HG03354 (cell line): ENCODE measurements at regions not wholly inside any gene's neighbourhood (a gene's known extent, or its start where the extent isn't known, plus 50 kb on each side); places are given as distances from the start of the nearest gene placed in this dataset.
"Not testable (repeated sequence)": the region's sequence is repeated elsewhere in the genome, so short reads cannot be mapped to it uniquely, and the experiment has no call there.

Experiments used
- ATAC-seq: cut with Tn5 transposase; IDR thresholded peaks from one replicate; pipeline ENCODE4 v1.9.1; 2021; ENCODE audit warnings: mild to moderate bottlenecking; ENCODE audit not compliant: unreplicated experiment, poor library complexity, severe bottlenecking

DNA sequence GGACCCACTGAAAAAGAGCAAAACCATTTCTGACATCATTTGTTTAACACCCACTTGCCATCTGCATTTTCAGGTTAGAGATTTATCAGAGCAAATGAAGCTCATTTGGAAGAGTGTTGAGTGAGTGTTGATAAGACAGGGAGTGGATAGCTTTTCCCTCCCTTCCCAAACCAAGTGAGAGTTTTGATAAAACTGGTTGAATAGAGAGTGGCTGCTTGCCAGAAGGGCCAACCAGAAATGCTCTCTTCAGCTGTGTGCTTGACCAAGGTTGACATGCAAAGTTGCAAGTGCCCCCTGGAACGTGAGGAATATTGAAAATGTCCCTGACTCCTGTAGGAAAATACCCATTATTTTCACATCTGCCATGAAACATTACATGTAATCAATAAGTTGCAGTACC, 1487.0 kb upstream of the FLRT2 start:
- no peak for ATAC-seq

DNA sequence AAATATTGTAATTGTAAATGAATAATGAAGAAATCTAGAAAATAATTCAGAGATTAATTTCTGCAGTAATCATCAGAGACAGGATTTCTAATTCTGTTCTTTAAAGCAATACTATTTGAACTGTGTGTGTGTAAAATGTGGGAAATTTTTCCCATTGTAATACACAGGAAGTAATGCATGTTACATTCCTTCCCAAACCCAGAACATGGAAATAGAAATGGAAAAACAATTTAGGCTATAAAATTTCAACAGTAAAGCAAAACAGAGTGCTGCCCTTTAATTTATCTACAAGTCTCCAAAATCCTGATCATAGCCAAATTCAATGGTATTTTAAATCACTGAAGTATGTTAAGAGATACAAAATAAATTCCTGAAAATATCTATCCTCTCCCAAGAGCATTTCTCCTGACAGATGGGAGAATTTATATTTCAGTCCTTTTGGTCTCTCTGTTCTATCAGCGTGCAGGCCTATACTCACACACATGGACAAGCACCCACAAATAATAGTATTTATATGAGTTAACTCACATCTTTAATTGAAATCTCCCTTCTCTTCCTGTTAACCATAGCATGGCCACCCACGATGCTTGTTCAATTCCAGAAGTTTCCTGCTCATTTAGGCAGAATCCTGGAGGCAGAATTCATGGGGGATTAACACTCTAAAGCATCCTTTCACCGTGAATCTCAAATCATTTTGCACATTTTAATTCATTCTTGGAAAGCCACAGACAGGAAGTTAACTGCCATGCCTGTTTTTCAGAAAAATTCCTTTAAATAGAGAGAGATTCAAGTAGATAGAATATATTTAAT, 1465.4 kb upstream of the FLRT2 start:
- no peak for ATAC-seq

DNA sequence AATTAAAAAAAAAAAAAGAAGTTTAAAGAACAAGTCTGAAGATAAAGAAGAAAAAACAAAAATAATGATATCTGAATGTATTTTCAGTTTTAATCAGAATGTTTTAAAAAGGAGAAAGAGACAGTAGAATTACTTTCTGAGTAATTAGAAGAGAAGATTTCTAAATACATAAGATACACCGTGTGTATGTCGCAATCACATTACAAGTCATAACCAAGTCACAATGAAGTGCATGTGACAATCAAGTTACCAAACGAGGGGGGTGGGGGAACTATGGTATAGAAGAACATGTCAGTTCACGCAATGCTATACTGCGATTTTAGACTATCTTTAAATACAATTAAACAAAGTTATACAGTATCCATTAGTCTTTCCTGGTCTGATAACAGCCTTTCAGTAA, 1464.1 kb upstream of the FLRT2 start:
- ATAC-seq, result no peak

DNA sequence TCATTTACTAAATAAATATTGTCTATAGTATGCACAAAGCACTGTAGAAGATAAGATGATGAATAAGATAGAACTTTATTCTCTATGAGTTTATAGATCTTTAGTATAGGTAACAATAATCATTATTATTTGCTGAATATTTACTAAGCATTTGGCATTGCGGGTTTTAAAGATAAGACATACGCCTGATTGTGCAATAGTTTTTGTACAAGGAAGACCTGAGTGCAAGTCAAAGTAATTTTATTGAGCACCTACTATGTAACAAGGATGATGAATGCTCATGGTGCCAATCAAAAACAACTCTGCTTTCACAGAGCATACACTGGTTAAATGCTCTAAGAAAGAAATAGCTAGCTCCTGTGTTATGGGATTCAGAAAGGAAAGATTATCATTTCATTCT, 1461.7 kb upstream of the FLRT2 start:
- ATAC-seq, result no peak

DNA sequence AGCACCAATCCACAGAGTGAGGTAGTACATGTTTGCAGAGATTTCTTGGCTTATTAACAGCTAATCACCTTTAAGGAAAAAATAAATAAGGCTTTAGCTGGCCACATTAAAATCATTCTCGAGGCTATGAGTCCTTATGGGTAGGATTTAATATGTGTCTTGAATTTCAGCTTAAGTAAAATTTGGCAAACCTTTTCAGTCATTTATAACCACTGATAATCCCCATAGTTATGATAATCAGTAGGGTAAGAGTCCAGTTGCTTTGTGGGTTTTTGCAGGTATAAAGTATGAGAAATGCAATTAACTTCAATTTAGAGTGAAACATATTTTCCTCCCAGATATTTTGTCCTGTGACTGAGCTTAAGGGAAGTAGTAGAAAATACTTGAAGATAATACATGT, 1458.9 kb upstream of the FLRT2 start:
- no peak for ATAC-seq

DNA sequence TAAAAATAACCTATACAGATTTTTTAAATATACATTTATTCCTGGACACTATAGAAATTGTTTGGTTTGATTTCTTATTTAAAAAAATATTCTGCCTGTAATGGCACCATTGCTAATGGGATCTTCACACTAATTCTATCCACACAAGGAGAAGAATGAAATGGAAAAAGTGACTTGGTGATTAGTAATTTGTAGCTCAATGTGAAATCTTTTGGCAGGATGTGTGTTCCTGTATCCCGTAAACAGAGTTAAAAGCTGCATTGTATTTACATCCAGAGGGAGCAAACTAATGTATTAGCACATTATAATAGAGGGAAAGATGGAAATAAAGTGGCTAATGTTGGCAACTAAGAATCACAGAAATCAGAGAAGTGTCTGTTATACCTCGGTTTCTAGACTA, 1455.3 kb upstream of the FLRT2 start:
- no peak for ATAC-seq

DNA sequence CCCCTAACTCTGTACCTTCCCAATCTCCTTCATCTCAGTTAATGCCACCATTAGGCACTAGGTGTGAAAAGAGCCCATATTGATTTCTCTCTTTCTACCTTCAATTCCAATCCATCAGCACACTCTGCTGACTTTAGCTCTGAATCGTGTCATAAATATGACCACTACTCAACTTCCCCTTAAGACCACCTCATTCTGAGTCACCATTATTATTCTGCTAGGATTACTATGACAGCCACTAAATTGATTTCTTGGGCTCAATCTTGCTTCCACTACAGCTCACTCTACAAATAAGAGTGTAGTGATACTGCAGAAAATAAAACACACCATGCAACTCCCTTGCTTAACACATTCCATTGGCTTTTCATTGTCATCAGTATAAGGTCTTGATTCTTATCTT, 1449.0 kb upstream of the FLRT2 start:
- no peak for ATAC-seq

DNA sequence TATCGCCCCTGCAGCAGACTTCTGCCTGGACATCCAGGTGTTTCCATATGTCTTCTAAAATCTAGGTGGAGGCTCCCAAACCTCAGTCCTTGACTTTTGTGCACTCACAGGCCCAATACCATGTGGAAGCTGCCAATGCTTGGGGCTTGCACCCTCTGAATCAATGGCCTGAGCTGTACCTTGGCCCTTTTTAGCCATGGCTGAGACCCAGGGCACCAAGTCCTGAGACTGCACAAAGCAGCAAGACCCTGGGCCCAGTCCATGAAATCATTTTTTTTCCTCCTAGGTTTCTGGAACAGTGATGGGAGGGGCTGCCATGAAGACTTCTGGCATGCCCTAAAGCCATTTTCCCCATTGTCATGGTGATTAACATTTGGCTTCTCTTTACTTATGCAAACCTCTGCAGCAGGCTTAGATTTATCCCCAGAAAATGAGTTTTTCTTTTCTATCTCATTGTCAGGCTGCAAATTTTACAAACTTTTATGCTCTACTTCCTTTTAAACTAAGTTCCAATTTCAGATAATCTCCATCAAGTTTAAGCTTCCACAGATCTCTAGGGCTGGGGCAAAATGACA, 1445.8 kb upstream of the FLRT2 start:
- no peak for ATAC-seq

DNA sequence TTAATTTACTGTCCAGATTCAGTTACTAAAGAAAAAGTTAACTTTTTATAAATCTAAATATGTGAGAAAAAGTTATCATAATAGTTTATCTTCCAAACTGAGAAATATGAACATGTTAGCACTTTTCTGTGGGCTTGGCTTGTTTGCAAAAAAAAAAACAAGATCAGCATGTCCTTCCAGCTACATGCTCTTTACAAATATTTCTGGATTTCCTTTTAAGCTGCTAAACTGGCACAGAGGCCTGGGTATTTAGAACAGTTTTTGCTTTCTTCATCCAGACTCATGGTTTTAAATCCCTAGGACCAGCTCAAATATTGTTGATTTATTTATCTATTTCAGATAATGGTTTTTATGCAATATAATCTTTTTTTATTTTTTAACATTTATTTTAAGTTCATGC, 1444.5 kb upstream of the FLRT2 start:
- no peak for ATAC-seq

DNA sequence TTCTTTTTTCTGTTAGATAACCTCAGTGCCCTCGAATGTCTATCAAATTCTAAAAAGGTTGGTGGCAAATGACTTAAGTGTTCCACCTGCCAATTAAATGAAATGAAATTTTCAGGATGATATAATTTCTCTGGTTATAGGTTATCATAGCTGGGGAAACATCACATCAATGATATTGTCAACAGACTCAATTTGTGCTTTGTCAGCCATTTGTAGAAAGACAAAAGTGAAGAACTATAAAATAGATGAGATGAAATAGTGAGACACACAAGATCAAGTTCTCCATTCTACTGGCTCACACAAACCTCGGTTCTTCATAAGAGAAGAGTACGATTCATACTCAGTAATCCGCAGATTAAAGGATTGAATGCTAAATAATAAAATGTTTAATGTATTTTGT, 1443.2 kb upstream of the FLRT2 start:
- no peak for ATAC-seq

DNA sequence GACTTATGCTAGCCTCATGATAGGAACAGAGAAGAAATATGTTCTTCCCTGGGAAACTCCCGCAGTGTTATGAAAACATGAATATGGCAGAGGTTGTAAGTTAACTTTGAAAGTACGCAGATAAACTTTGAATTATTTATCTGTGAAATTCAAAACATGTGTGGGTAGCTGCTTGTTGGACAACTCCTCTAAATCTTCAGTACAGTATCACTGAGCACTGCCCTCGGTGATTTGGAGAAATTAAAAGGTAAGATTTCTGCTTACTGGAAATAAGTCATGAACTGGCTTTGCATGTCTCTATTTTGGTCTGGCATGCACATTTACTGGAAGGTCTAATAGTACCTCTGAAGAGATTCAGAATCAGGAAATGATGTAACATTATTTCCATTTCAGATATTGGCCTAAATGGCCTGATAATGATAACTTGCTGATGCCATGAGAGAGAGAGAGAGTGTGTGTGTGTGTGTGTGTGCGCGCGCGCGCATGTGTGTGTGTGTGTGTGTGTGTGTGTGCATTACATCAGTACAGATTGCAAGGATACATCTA, 1441.9 kb upstream of the FLRT2 start:
- ATAC-seq, result no peak

DNA sequence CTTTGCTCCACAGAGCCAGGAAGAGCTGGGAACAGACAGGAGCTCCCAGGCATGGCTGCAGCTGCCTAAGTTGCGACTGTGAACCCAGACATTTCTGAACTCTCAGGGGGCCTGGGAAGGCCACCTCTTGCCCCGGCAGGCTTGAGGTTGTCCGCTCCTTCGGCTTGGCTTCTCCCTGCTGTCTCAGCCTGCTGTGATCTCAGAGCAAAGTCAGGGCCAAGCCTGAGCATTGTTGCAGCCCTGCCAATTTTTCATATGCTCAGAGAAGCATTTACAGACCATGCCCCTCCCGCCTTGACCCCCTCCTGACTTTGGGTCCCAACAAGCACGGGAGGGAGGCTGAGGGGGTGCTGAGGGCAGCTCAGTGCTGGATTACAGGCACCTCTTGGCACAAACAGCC, 1439.1 kb upstream of the FLRT2 start:
- no peak for ATAC-seq

DNA sequence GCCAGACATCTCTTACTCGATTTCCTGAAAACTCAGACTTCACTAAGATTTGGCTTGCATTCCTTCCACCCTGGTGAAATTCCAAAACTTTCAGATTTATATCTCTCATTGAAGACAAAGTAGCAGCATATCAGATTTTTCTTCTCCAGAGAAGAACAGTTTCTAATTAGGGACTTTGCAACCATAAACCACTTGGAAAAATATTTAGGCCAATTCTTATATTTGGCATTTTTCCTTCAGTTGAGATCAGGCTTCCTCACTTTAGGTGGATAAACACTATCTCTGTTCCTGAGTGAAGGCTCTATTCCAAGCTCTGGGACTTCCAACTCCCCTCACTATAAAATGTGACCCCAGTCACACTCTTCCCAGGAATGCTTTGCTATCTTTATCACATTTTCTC, 1434.3 kb upstream of the FLRT2 start:
- no peak for ATAC-seq

DNA sequence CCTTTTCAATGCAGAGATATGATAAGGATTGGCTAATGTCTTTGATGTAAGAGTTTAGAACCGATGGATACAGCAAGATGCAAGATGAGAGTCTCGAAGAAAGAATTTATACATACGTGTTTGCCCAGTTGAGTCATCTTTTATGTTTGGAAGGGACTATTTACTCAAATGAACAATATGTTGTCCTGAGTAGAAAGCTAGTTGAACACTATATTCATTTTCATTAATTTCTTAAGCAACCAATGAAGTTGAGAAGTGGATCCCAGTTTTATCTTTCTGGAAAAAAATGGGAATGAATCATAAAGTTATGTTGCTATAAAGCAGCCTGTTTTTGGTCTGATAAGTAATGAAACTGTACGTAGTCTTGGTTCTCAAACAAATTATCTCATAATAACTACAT, 1431.7 kb upstream of the FLRT2 start:
- ATAC-seq, result no peak

DNA sequence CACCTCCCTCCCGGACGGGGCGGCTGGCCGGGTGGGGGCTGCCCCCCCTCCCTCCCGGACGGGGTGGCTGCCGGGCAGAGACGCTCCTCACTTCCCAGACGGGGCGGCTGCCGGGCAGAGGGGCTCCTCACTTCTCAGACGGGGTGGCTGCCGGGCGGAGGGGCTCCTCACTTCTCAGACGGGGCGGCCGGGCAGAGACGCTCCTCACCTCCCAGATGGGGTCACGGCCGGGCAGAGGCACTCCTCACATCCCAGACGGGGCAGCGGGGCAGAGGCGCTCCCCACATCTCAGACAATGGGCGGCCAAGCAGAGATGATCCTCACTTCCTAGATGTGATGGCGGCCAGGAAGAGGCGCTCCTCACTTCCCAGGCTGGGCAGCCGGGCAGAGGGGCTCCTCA, 1430.4 kb upstream of the FLRT2 start:
- not testable (repeated sequence) for ATAC-seq

DNA sequence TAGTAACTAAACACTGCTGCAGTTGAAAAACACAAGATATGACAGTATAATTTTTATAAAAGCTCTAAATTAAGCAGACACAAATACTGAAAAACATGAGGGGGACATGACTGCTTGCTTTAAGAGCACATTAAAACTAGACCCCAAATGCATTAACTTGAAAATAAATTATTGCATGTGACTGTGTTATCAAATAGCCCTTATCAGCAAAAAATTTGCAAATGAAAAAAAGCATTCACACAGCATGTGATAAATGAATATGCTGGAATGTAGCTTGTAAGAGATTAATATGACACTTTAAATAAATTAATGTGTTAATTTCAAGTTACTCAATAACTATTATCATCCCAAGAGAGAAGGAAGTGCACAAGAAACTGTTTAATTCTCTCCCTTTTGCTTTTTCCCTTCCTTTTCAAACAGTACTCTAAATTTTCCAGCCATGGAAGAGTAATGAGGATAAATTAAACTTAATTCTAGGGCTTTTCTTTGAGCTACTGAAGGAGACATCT, 1422.1 kb upstream of the FLRT2 start:
- no peak for ATAC-seq

DNA sequence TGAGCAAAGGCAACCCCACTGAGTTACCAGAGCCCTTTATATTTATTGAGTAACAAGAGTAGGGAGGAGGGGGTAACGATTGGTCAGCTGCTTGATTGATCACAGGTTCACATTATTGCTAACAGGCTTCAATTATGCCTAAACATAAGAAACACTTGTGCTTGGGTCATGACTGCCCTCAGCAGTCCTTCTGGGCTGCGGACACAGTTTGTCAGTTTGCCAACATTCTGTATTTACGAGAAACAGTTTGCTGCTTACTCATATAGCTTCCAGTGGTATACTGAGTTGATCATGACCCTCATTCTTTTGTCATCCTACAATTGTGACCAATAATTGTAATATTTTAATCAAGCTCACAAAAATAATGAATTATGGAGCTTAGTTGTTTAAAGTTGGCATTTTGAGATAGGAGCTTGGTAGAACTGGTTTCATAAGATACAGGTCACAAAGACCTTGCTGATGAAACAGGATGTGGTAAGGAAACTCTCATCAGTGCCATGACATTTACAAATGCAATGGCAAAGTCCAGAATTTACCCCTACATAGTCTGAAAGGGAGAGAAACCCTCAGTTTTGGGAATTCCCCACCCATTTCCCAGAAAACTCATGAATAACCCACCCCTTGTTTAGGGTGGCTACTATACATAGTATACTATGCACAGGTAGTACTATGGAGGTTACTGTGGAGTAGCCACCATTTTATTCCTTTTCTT, 1421.0 kb upstream of the FLRT2 start:
- no peak for ATAC-seq

DNA sequence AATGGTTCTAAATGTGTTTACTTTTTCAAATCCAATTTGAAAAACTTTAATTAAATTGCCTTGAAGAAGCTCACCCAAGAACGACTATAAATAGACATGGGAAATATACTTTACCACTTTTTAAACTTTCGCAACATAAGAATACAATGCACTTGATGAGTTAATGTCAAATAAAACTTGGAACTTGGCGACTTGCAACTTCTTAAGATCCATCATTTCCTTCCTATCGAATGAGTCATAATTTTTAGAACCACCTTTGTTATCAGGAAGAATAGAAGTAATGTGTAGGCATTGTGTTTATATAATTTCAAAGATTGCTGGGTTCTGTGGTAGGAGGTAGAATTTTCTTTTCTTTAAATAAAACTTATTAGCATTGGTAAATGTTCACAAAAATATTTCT, 1417.4 kb upstream of the FLRT2 start:
- no peak for ATAC-seq

DNA sequence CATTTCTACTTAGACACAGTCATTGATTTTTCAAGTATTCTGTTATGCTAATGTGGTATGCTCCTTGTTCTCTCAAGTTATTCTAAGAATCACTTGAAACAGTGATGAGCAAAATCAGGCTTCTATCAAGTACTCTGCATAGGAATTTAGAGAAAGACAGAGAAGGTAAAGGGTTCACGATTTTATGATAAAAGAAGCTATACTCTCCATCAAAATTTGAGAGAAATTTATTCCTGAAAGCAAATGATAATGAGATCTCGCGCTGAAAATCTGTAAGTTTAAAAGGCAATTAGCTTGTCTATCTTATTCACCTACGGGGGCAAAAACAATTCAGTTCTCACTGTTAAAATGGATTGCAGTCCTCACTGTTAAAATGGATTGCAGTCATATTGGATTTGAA, 1404.3 kb upstream of the FLRT2 start:
- no peak for ATAC-seq

DNA sequence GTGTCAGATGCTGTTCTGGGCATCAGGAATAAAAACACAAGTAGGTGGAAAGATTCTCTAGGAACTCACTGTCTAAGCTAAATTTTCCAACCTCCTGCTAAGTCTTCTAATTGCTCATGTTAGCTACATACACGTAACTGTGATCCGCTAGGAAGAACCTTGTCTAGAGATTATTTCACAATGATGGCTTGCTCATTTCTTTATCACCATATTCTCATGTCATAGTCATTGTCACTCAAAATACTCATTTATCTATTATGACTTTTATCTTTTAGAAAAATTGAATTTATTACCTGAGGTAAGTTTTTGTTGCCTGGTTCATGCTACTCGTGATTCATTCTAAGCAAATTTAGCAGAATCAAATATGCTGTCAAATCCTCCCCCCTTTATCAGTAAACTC, 1402.4 kb upstream of the FLRT2 start:
- ATAC-seq, result no peak

DNA sequence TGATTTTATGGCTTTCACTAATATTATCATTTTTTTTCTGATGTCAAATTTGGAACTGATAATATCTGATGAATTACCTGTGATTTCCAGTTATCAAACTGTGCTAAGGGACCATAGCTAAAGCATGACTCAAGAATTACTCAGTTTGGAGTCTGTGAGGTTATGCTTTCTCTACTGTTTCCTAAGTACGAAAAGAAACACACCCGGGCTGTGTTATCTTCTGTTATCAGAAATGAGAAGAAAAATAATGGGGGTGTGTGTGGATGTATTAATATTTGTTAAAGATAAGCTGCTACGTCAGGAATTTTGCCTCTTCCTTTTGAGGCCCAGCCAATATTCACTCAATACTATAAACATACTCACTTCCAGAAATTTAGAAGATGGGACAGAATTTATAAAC, 1401.9 kb upstream of the FLRT2 start:
- ATAC-seq, result no peak
